Esophagus muscularis mucosa (tissue), 4 donors: ENCODE measurements at regions not wholly inside any gene's neighbourhood (a gene's known extent, or its start where the extent isn't known, plus 50 kb on each side); places are given as distances from the start of the nearest gene placed in this dataset.

Source experiments
- DNase-seq: peaks from one replicate; pipeline ENCODE4 v3.0.0-alpha.2; 2017; ENCODE audit errors: extremely low spot score
- H3K27ac ChIP-seq, 4 donors: fragments of 200-600 bp; sonication (generic); replicated peaks in 1 of 4; 1 replicate in 3 of 4; 2 replicates in 1 of 4; pipeline ENCODE4 v1.5.1; 2016 to 2019; ENCODE audit warnings: mild to moderate bottlenecking in 1 of 4
- H3K27me3 ChIP-seq, 4 donors: fragments of 200-600 bp; sonication (generic); one replicate each; pipeline versions ENCODE4 v1.5.1 to v1.6.0; 2016 to 2019
- H3K36me3 ChIP-seq, 4 donors: fragments of 200-600 bp; sonication (generic); one replicate each; pipeline ENCODE4 v1.5.1; 2016 to 2019
- H3K4me1 ChIP-seq, 4 donors: fragments of 200-600 bp; sonication (generic); one replicate each; pipeline ENCODE4 v1.5.1; 2016 to 2019
- H3K4me3 ChIP-seq, 4 donors: fragments of 200-600 bp; sonication (generic); 1 replicate in 2 of 4; 2 replicates in 2 of 4; pipeline ENCODE4 v1.5.1; 2016 to 2019; ENCODE audit warnings: mild to moderate bottlenecking in 4 of 4, moderate library complexity in 1 of 4
- H3K9me3 ChIP-seq, 4 donors: fragments of 200-600 bp; sonication (generic); 1 replicate in 3 of 4; 2 replicates in 1 of 4; pipeline ENCODE4 v1.5.1; 2016 to 2019
- CTCF ChIP-seq, 3 experiments: fragments of 200-600 bp in 2 of 3; fragments of 450-650 bp in 1 of 3; sonication (generic) in 2 of 3; IDR thresholded peaks; one replicate each; pipeline ENCODE4 v1.5.1; 2017 to 2019; ENCODE audit warnings: antibody characterized with exemption in 3 of 3, mild to moderate bottlenecking in 2 of 3, moderate library complexity in 1 of 3
- EP300 ChIP-seq: sonication (generic); formaldehyde crosslinking; IDR thresholded peaks from one replicate; pipeline ENCODE4 v1.6.1; 2017; ENCODE audit warnings: antibody characterized with exemption
- POLR2A ChIP-seq: fragments of 450-650 bp; IDR thresholded peaks from one replicate; pipeline ENCODE4 v1.6.1; 2017; ENCODE audit warnings: antibody characterized with exemption, moderate library complexity, mild to moderate bottlenecking, low read depth
- POLR2AphosphoS5 ChIP-seq, 2 donors: sonication (generic); formaldehyde crosslinking; IDR thresholded peaks; one replicate each; pipeline ENCODE4 v1.6.1; 2017; ENCODE audit warnings: antibody characterized with exemption in 2 of 2
- WGBS: methylation state at CpG from one replicate; pipeline ENCODE4 v1.1.5; 2018; 5-methylcytosine and 5-hydroxymethylcytosine counted together
- intact Hi-C: fragments of 100-400 bp; cut with DNase I; formaldehyde crosslinking; loops from one replicate; pipeline ENCODE4 v1.15.1; 2023

GRCh38 chr5:175012267-175012666 is 287.9 kb downstream of the MSX2 start:
- Histone ChIP-seq H3K36me3 (no peaks in the 10 kb centered on the region), H3K4me1 (no peaks in the 10 kb centered on the region), H3K27ac (no peak overlapping the region), H3K27me3 (no peaks in the 10 kb centered on the region), H3K4me3 (no peak overlapping the region), H3K9me3 (no peaks in the 10 kb centered on the region)
- intact Hi-C loops = no loop called here
- TF ChIP-seq CTCF (IDR thresholded peaks at IDR 0.05) = no peak
- no peak for TF ChIP-seq POLR2AphosphoS5 (IDR thresholded peaks at IDR 0.05)
- TF ChIP-seq EP300 = no peak
- no peak for TF ChIP-seq POLR2A
- no peak for DNase-seq
- WGBS = 74% methylated on average over 8 of the region's 8 CpGs

GRCh38 chr5:175003531-175003930 is 279.1 kb downstream of the MSX2 start:
- intact Hi-C loops = no loop called here
- H3K27ac ChIP-seq = no peak overlapping the region
- H3K36me3 ChIP-seq = no peaks in the 10 kb centered on the region
- no peak for DNase-seq
- no peak for TF ChIP-seq CTCF (IDR thresholded peaks at IDR 0.05)
- TF ChIP-seq EP300 = no peak
- no peak for TF ChIP-seq POLR2A
- H3K27me3 ChIP-seq = peaks cover 0 to 9% (median 0%) of the 10 kb centered on the region in 4 donors
- H3K4me3 ChIP-seq = no peak overlapping the region
- peaks cover 0 to 9% (median 2%) of the 10 kb centered on the region in 4 donors for H3K9me3 ChIP-seq
- WGBS = 65% methylated on average over 2 of the region's 2 CpGs
- no peaks in the 10 kb centered on the region for H3K4me1 ChIP-seq

GRCh38 chr5:175001876-175002645 is 277.7 kb downstream of the MSX2 start:
- Histone ChIP-seq H3K27ac (no peak overlapping the region), H3K4me3 (no peak overlapping the region), H3K36me3 (no peaks in the 10 kb centered on the region), H3K27me3 (peaks cover 0 to 9% (median 0%) of the 10 kb centered on the region in 4 donors), H3K4me1 (no peaks in the 10 kb centered on the region), H3K9me3 (peaks cover 0 to 16% (median 5%) of the 10 kb centered on the region in 4 donors)
- DNase-seq = no peak
- WGBS = 71% methylated on average over 11 of the region's 11 CpGs
- TF ChIP-seq POLR2A (no peak), EP300 (no peak)
- intact Hi-C loops = no loop called here

- H3K27ac ChIP-seq = no peak overlapping the region
- no peak overlapping the region for H3K4me3 ChIP-seq
- H3K27me3 ChIP-seq = peaks cover 0 to 9% (median 0%) of the 10 kb centered on the region in 4 donors
- H3K9me3 ChIP-seq = peaks cover 0 to 16% (median 5%) of the 10 kb centered on the region in 4 donors
- no peaks in the 10 kb centered on the region for H3K36me3 ChIP-seq
- intact Hi-C loops = no loop called here
- TF ChIP-seq POLR2A = no peak
- TF ChIP-seq CTCF (IDR thresholded peaks at IDR 0.05) = no peak
- no peak for TF ChIP-seq EP300
- TF ChIP-seq POLR2AphosphoS5 (IDR thresholded peaks at IDR 0.05) = no peak
- WGBS = 68% methylated on average over 2 of the region's 2 CpGs
- DNase-seq = no peak
- H3K4me1 ChIP-seq = no peaks in the 10 kb centered on the region
Observed at GRCh38 chr5:175001311-175001710, 276.9 kb downstream of the MSX2 start.

- TF ChIP-seq CTCF (IDR thresholded peaks at IDR 0.05) (no peak), POLR2A (no peak)
- Histone ChIP-seq H3K9me3 (peaks cover 0 to 16% (median 5%) of the 10 kb centered on the region in 4 donors), H3K4me1 (no peaks in the 10 kb centered on the region), H3K27me3 (peaks cover 0 to 4% (median 0%) of the 10 kb centered on the region in 4 donors), H3K27ac (no peak overlapping the region), H3K36me3 (no peaks in the 10 kb centered on the region), H3K4me3 (no peak overlapping the region)
- no peak for DNase-seq
- WGBS = 25% methylated on average over 8 of the region's 8 CpGs
- intact Hi-C loops = no loop called here
Observed at GRCh38 chr5:174999581-174999980, 275.2 kb downstream of the MSX2 start.
